Epithelial cell of proximal tubule (primary cell): ENCODE measurements at regions not wholly inside any gene's neighbourhood (a gene's known extent, or its start where the extent isn't known, plus 50 kb on each side); places are given as distances from the start of the nearest gene placed in this dataset.

Experiments used
- DNase-seq: peaks from one replicate; pipeline ENCODE4 v3.0.0-alpha.2; 2011; ENCODE audit warnings: low read depth
- H3K4me3 ChIP-seq: 2 replicates; pipeline ENCODE4 v1.5.1; 2011; ENCODE audit warnings: low read depth, mild to moderate bottlenecking, low read length
- TF ChIP-seq, protein P1 (sequence below): conservative IDR thresholded peaks from 2 replicates; pipeline ENCODE4 v1.5.1; 2012; ENCODE audit warnings: low read depth, mild to moderate bottlenecking, low read length

DNA sequence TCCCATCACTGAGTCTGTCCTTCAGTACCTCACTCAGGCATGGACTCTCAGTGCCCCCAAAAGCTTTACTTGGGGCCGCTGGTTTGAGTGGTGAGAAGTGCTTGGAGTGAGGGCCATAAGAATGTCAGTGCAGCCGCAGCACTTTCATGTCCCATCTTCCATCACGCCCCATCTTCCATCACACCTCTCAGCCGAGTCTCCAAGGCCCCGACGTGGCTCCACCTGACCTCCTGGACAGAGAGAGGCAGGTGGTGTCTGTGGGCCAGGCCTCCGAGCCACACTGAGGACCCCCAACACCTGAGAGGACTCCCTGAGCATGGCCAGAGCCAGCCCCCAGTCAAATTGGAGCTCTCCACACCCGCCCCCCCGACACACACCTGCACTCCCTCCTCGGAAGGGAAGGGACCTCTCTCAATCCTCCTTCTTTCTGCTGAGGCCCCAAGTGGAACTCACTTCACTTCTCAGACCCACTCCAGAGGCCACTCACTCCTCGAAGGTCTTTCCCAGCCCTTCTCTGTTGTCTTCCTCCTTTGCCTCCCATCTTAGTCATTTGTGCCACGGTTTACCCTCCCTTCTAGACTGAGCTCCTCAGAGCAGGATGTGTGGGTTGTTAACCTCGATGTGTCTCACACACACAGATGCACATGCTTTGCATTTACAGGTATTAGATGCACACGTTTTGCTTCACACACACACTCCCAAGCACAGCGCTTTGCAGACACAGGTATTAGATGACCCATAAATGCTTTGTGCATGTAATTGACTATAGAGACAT, 65.7 kb upstream of the ATP12A start:
- DNase-seq, result no peak
- no peak overlapping the region for H3K4me3 ChIP-seq
- TF ChIP-seq, protein P1, sequence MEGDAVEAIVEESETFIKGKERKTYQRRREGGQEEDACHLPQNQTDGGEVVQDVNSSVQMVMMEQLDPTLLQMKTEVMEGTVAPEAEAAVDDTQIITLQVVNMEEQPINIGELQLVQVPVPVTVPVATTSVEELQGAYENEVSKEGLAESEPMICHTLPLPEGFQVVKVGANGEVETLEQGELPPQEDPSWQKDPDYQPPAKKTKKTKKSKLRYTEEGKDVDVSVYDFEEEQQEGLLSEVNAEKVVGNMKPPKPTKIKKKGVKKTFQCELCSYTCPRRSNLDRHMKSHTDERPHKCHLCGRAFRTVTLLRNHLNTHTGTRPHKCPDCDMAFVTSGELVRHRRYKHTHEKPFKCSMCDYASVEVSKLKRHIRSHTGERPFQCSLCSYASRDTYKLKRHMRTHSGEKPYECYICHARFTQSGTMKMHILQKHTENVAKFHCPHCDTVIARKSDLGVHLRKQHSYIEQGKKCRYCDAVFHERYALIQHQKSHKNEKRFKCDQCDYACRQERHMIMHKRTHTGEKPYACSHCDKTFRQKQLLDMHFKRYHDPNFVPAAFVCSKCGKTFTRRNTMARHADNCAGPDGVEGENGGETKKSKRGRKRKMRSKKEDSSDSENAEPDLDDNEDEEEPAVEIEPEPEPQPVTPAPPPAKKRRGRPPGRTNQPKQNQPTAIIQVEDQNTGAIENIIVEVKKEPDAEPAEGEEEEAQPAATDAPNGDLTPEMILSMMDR, result no peak

DNA sequence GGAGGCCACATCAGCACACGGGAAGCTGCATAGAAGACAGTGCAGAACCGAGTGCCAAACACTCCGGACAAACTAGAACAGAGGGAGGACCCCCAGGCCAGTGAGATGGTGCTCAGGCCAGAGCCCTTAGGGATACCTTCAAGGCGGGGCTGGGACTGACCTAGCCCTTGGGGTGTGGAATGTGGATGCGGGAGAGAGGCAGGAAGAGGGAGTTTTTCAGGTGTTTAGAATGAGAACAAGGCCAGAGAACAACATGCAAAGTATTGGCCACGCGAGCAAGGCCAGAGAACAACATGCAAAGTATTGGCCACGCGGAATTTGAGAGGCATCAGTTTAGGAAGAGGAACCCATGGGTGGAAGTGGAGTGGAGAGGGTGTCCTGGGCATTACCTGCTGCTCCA, 65.1 kb upstream of the ATP12A start:
- TF ChIP-seq, protein P1, result no peak
- DNase-seq, result no peak
- H3K4me3 ChIP-seq, result no peak overlapping the region

DNA sequence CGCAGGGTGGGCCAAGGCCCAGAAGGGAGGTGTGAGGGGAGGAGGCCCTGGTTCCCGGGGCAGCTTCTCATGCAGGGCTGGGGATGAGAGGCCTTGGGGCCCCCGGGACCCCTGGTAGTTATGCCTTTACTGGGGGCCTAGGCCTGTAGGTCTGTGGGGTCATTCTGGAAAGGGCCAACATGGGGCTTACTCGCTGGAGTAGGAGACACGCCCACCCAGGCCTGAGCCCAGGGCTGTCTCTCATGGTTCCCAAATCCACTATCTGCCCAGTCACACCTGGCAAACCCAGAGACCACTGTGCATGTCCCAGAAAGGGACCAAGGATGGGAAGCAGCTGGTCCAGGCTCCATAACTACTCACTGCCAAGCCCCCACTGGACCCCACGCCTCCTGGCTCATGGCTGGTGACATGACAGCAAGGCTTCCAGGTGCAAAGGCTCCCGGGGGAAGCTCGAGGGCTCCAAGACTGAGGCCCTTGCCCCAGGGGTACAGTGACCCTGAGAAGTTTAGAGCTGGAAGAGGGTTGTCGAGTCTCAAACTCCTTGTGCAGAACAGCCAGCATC, 64.2 kb upstream of the ATP12A start:
- TF ChIP-seq, protein P1, result no peak
- H3K4me3 ChIP-seq, result no peak overlapping the region

DNA sequence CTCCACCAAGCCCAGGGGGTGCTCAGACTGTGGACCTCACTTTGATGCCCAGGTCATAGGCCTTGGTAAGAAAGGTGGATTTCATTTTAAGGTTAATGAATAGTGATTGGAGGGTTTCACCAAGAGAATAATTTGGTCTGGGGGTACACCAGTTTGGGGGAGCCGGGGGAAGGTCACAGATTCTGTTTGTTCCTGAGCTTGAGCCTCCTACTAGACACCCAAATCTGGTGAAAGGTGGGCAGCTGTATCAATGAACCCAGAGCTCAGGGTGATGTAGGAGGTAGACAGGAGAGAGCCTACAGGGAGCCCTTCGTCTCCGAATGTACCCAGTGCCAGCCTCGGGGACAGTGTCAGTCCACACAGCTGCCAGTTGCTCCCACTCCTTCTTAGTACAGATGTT, 63.7 kb upstream of the ATP12A start:
- TF ChIP-seq, protein P1, result no peak
- H3K4me3 ChIP-seq, result no peak overlapping the region
- DNase-seq, result no peak

More for the DNA sequence above, 64.2 kb upstream of the ATP12A start:
- no peak for DNase-seq

DNA sequence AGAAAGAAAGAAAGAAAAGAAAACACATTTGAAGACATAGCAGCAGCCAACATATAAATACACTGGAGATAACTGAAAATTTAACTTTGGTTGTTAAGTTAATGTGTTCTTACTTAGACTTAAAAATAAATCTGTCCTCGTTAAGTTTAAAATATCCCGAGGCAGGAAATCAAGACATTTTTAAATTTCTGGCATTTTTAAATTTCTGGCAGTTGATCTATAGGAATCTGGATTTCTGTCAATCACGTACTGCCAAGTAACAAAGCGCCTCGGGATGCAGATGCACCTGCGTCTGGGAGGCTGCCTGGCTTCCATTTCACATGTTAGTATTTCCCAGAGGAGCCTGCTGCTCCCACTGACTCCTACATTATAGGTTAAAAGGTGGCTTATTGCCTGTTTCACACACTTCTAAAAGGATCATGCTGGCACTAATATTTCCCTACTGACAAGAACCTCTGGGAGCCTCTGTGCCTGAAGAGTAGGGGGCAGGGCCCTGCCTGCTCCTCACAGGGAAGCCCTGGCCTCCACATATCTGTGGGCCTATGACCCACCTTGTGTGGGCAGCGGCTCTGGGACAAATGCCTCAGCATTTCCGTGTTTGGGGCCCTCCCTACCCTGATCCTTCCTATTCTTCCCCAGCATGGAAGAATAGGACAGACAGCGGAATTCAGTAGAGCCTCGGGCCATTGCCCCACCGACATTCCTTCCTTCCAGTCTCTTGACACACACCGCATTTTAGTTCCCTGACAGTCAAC, 62.8 kb upstream of the ATP12A start:
- DNase-seq, result no peak
- H3K4me3 ChIP-seq, result no peak overlapping the region
- TF ChIP-seq, protein P1, result no peak

DNA sequence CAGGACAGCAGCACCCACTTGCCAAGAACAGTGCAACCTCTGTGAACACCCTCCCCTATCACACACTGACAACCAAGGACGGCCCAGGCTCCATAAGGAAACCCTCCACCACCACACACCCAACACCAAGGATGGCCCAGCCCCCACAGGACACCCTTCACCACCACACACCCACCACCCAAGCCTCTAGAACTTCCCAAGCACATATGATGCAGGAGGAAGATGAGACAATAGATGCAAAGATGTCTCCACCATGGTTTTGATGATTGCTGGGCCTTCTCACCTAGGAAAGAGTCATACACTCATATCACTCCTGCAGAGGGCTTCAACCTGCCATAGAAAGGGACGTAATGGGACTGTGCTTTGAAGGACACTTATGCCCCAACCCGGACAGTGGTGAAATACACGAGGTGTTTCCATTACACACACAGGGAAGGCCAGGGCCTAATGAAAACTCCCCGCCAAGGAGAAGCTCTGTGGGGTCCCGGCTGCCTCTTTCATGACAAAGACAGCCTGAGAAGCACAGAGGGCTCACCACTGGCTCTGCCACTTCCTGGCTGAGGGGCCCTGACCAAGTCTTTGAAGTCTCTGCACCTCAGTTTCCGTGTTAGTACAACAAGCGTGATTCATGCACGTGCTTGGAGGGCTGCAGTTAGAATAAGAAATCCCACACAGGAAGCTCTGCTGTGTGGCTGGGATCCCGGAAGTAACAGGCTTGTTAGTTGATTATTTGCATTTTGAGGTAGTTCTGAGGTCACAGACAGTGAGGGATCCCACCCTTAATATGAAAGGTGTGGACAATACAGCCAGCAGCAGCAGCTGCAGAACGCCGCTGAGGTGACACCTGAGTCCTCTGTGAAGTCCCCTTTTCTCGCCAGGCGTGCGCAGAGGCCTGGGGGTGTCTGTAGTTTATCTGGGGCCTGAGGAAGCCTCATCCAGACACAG, 61.9 kb upstream of the ATP12A start:
- no peak for DNase-seq
- TF ChIP-seq, protein P1, result no peak
- no peak overlapping the region for H3K4me3 ChIP-seq
